ENCODE measurements at regions not wholly inside any gene's neighbourhood (a gene's known extent, or its start where the extent isn't known, plus 50 kb on each side); places are given as distances from the start of the nearest gene placed in this dataset.

GRCh38 chr1:119268879-119269278 is 99.7 kb upstream of the HAO2 start:
- Histone ChIP-seq H3K27ac (no peak overlapping the region), H3K4me3 (no peak overlapping the region)
- no peak for DNase-seq (ENCODE audit: low spot score)
- TF ChIP-seq CTCF (IDR thresholded peaks at IDR 0.05): no peak

GRCh38 chr1:119275145-119276134 is 93.1 kb upstream of the HAO2 start:
- TF ChIP-seq CTCF (IDR thresholded peaks at IDR 0.05): peak; percentile 52
- Histone ChIP-seq H3K4me3 (no peak overlapping the region), H3K27ac (no peak overlapping the region)
- DNase-seq (ENCODE audit: low spot score): no peak

GRCh38 chr1:119276558-119276957 is 92.0 kb upstream of the HAO2 start:
- H3K27ac ChIP-seq: no peak overlapping the region
- no peak for TF ChIP-seq CTCF (IDR thresholded peaks at IDR 0.05)
- no peak for DNase-seq (ENCODE audit: low spot score)
- no peak overlapping the region for H3K4me3 ChIP-seq

GRCh38 chr1:119279456-119280381 is 88.9 kb upstream of the HAO2 start:
- no peak for TF ChIP-seq CTCF (IDR thresholded peaks at IDR 0.05)
- DNase-seq (ENCODE audit: low spot score): no peak
- peak overlapping the region in 1 of 2 donors; percentile 32 for H3K27ac ChIP-seq

GRCh38 chr1:119285482-119285881 is 83.1 kb upstream of the HAO2 start:
- no peak for DNase-seq (ENCODE audit: low spot score)
- no peak overlapping the region for H3K27ac ChIP-seq
- no peak for TF ChIP-seq CTCF (IDR thresholded peaks at IDR 0.05)
- no peak overlapping the region for H3K4me3 ChIP-seq

More at GRCh38 chr1:119279456-119280381, 88.9 kb upstream of the HAO2 start:
- H3K4me3 ChIP-seq: no peak overlapping the region

GRCh38 chr1:119286587-119287181 is 81.9 kb upstream of the HAO2 start:
- TF ChIP-seq CTCF (IDR thresholded peaks at IDR 0.05): no peak
- no peak overlapping the region for H3K4me3 ChIP-seq
- DNase-seq (ENCODE audit: low spot score): no peak
- no peak overlapping the region for H3K27ac ChIP-seq
